CD1c-positive myeloid dendritic cell (primary cell): ENCODE measurements at regions not wholly inside any gene's neighbourhood (a gene's known extent, or its start where the extent isn't known, plus 50 kb on each side); places are given as distances from the start of the nearest gene placed in this dataset.
A peak's percentile ranks its signal among the peaks of the same experiment; 100 is the strongest.
"Not testable (repeated sequence)": the region's sequence is repeated elsewhere in the genome, so short reads cannot be mapped to it uniquely, and the experiment has no call there.

ENCODE experiments used
- DNase-seq: peaks from one replicate; pipeline ENCODE4 v3.0.0-alpha.2; 2016; ENCODE audit errors: extremely low spot score

- no peak for DNase-seq
These were observed 158.1 kb upstream of the RFC3 start for GRCh38 chr13:33659894-33660293.

- no peak for DNase-seq
These were observed 155.6 kb upstream of the RFC3 start for GRCh38 chr13:33662392-33662791.

- DNase-seq: no peak
These were observed 152.2 kb upstream of the RFC3 start for GRCh38 chr13:33665626-33666175.

GRCh38 chr13:33671560-33671959, 146.4 kb upstream of the RFC3 start:
- DNase-seq: no peak

- DNase-seq: not testable (repeated sequence)
These were observed 145.9 kb upstream of the RFC3 start for GRCh38 chr13:33672022-33672421.

- DNase-seq: no peak
These were observed 141.6 kb upstream of the RFC3 start for GRCh38 chr13:33676045-33676989.

GRCh38 chr13:33677215-33677614, 140.7 kb upstream of the RFC3 start:
- DNase-seq: no peak

- DNase-seq: no peak
These were observed 139.9 kb upstream of the RFC3 start for GRCh38 chr13:33678084-33678483.

- peak; percentile 2 for DNase-seq
These were observed 138.9 kb upstream of the RFC3 start for GRCh38 chr13:33678906-33679657.

GRCh38 chr13:33679658-33680012, 138.3 kb upstream of the RFC3 start:
- DNase-seq: no peak

- no peak for DNase-seq
These were observed 135.9 kb upstream of the RFC3 start for GRCh38 chr13:33682020-33682564.

GRCh38 chr13:33682646-33683045, 135.3 kb upstream of the RFC3 start:
- not testable (repeated sequence) for DNase-seq

GRCh38 chr13:33683376-33683775, 134.6 kb upstream of the RFC3 start:
- DNase-seq: no peak

- DNase-seq: no peak
These were observed 133.1 kb upstream of the RFC3 start for GRCh38 chr13:33684874-33685273.

GRCh38 chr13:33686772-33687480, 131.0 kb upstream of the RFC3 start:
- no peak for DNase-seq

- no peak for DNase-seq
These were observed 127.6 kb upstream of the RFC3 start for GRCh38 chr13:33690354-33690753.

GRCh38 chr13:33691980-33692379, 126.0 kb upstream of the RFC3 start:
- no peak for DNase-seq

GRCh38 chr13:33692531-33692930, 125.4 kb upstream of the RFC3 start:
- DNase-seq: no peak

GRCh38 chr13:33694546-33694945, 123.4 kb upstream of the RFC3 start:
- DNase-seq: no peak

GRCh38 chr13:33696530-33696929, 121.4 kb upstream of the RFC3 start:
- DNase-seq: no peak

GRCh38 chr13:33697926-33698325, 120.0 kb upstream of the RFC3 start:
- DNase-seq: no peak

- DNase-seq: no peak
These were observed 110.5 kb upstream of the RFC3 start for GRCh38 chr13:33707449-33707848.
